ENCODE measurements at regions not wholly inside any gene's neighbourhood (a gene's known extent, or its start where the extent isn't known, plus 50 kb on each side); places are given as distances from the start of the nearest gene placed in this dataset.

- intact Hi-C loops (cut with micrococcal nuclease; ENCODE audit: unreplicated experiment), result loop anchor here (1.0 to 10.0 kb wide), 6 partner anchors 89 to 757 kb away; no protein-coding TSS in a partner anchor
- ChIA-PET POLR2A (interaction anchor here (0.6 to 1.0 kb wide), 2 partner anchors 47 to 127 kb away, joined by 3 read pairs; no protein-coding TSS in a partner anchor), CTCF (interaction anchor here (0.6 to 10.4 kb wide), 64 partner anchors 10 to 759 kb away, joined by 3 to 156 read pairs (median 4); no protein-coding TSS in a partner anchor), RAD21 (ENCODE audit: unreplicated experiment) (interaction anchor here (0.6 to 5.8 kb wide), 31 partner anchors 9 to 446 kb away, joined by 3 to 49 read pairs (median 4); no protein-coding TSS in a partner anchor), SMC1A (ENCODE audit: uncharacterized antibody, unreplicated experiment) (interaction anchor here (0.8 to 4.9 kb wide), 47 partner anchors 10 to 759 kb away, joined by 3 to 51 read pairs (median 5); no protein-coding TSS in a partner anchor)
- Histone ChIP-seq H3K27ac (ENCODE audit: control insufficient read depth, insufficient read depth) (no peak overlapping the region), H3K79me2 (ENCODE audit: control insufficient read depth, insufficient read depth, low read length) (no peaks in the 10 kb centered on the region), H2AFZ (ENCODE audit: control insufficient read depth, low read depth, low read length) (peak overlapping the region; percentile 71), H3K9me3 (replicated peaks; ENCODE audit: control insufficient read depth, insufficient read depth, low read length) (no peaks in the 10 kb centered on the region), H3K27me3 (replicated peaks in 1 of 2; ENCODE audit: control insufficient read depth in 2 of 2, insufficient read depth in 2 of 2, low read length in 1 of 2) (no peaks in the 10 kb centered on the region), H3K36me3 (ENCODE audit: control insufficient read depth in 2 of 2, insufficient read depth in 2 of 2, low read length in 1 of 2) (no peaks in the 10 kb centered on the region), H4K20me1 (ENCODE audit: control insufficient read depth, insufficient read depth) (no peaks in the 10 kb centered on the region), H3K4me2 (ENCODE audit: control insufficient read depth, insufficient read depth) (no peak overlapping the region), H3K4me3 (no peak overlapping the region), H3K4me1 (ENCODE audit: control insufficient read depth, insufficient read depth, low read length) (no peaks in the 10 kb centered on the region), H3K9ac (ENCODE audit: control insufficient read depth, insufficient read depth, low read length) (no peak overlapping the region)
- in situ Hi-C loops (cut with MboI), result loop anchor here (10.0 kb wide), 1 partner anchor 755 kb away; no protein-coding TSS in a partner anchor
- peak; percentile 23 for FAIRE-seq
- no peak for DNase-seq (ENCODE audit: low read depth, low spot score)
- ATAC-seq, result peak; percentile 10; the same call in 1 of the 3 replicates
- WGBS (ENCODE audit: insufficient coverage, insufficient replicate concordance, low lambda C conversion rate, missing lambda C conversion rate), result 77% methylated on average over 13 of the region's 13 CpGs
- BruUV-seq (replicated peaks), result no TSS peak
- TF ChIP-seq MYC (IDR thresholded peaks at IDR 0.05; ENCODE audit: insufficient read depth, insufficient read length, insufficient replicate concordance, low read length, severe bottlenecking) (no peak), PAX5 (IDR thresholded peaks at IDR 0.05; ENCODE audit: borderline replicate concordance, low read depth, low read length) (no peak), POU2F2 (IDR thresholded peaks at IDR 0.05; ENCODE audit: borderline replicate concordance, low read depth, low read length) (no peak), SPI1 (IDR thresholded peaks at IDR 0.05; ENCODE audit: borderline replicate concordance, insufficient read depth, low read depth, low read length) (no peak), ZNF687 (IDR thresholded peaks at IDR 0.05) (no peak), RBBP5 (conservative IDR thresholded peaks at IDR 0.05) (no peak), FOS (IDR thresholded peaks at IDR 0.05; ENCODE audit: borderline replicate concordance, extremely low read depth, insufficient read length) (no peak), BMI1 (IDR thresholded peaks at IDR 0.05; ENCODE audit: borderline replicate concordance) (no peak), NFXL1 (IDR thresholded peaks at IDR 0.05; ENCODE audit: borderline replicate concordance) (no peak), ZNF207 (IDR thresholded peaks at IDR 0.05; ENCODE audit: borderline replicate concordance) (no peak), KAT2A (conservative IDR thresholded peaks at IDR 0.05; ENCODE audit: control insufficient read depth, low read depth, low read length) (no peak), PRDM15 (CRISPR knock-in tag; IDR thresholded peaks at IDR 0.05) (no peak), ZNF274 (IDR thresholded peaks at IDR 0.05; ENCODE audit: insufficient read depth, insufficient read length) (no peak), ATF3 (IDR thresholded peaks at IDR 0.05; ENCODE audit: borderline replicate concordance, extremely low read depth, low read depth, low read length) (no peak)
Measured at GRCh38 chr5:133869519-133870335, 98.7 kb downstream of the C5orf15 start.
